Neutrophil (primary cell): ENCODE measurements at regions not wholly inside any gene's neighbourhood (a gene's known extent, or its start where the extent isn't known, plus 50 kb on each side); places are given as distances from the start of the nearest gene placed in this dataset.

Experiments used
- H3K27ac ChIP-seq: fragments of 200-600 bp; sonication (generic); 2 replicates; pipeline ENCODE4 v1.5.1; 2016; ENCODE audit warnings: mild to moderate bottlenecking, moderate library complexity
- H3K27me3 ChIP-seq: fragments of 200-600 bp; sonication (generic); 2 replicates; pipeline ENCODE4 v1.6.0; 2016; ENCODE audit warnings: mild to moderate bottlenecking
- H3K36me3 ChIP-seq: fragments of 200-600 bp; sonication (generic); 2 replicates; pipeline ENCODE4 v1.5.1; 2017
- H3K4me1 ChIP-seq, 2 experiments: fragments of 200-600 bp in 1 of 2; sonication (generic) in 1 of 2; 1 replicate in 1 of 2; 2 replicates in 1 of 2; pipeline versions ENCODE4 v1.5.1 to v1.6.1; 2013 to 2016; ENCODE audit warnings: low read depth in 1 of 2, low read length in 1 of 2, mild to moderate bottlenecking in 1 of 2, moderate library complexity in 1 of 2; ENCODE audit not compliant: control insufficient read depth in 1 of 2, insufficient read depth in 1 of 2
- H3K4me3 ChIP-seq, 2 experiments: fragments of 200-600 bp in 1 of 2; sonication (generic) in 1 of 2; 1 replicate in 1 of 2; 2 replicates in 1 of 2; pipeline ENCODE4 v1.5.1; 2013 to 2016; ENCODE audit warnings: low read depth in 1 of 2, low read length in 1 of 2, mild to moderate bottlenecking in 1 of 2, moderate library complexity in 1 of 2
- H3K9me3 ChIP-seq: fragments of 200-600 bp; sonication (generic); 2 replicates; pipeline ENCODE4 v1.5.1; 2016
- CTCF ChIP-seq: fragments of 200-600 bp; sonication (generic); IDR thresholded peaks from 2 replicates; pipeline ENCODE4 v1.5.1; 2016; ENCODE audit warnings: antibody characterized with exemption

GRCh38 chr3:193874512-193874911 lies 261.4 kb upstream of the HES1 start:
- Histone ChIP-seq H3K27me3 (peaks cover 7% of the 10 kb centered on the region), H3K4me1 (peaks cover 54 to 57% of the 10 kb centered on the region in 2 experiments), H3K4me3 (no peak overlapping the region), H3K9me3 (no peaks in the 10 kb centered on the region), H3K36me3 (no peaks in the 10 kb centered on the region), H3K27ac (no peak overlapping the region)
- no peak for TF ChIP-seq CTCF

GRCh38 chr3:193874997-193875593 lies 260.9 kb upstream of the HES1 start:
- H3K4me3 ChIP-seq = no peak overlapping the region
- no peak for TF ChIP-seq CTCF
- H3K27me3 ChIP-seq = peaks cover under 1% of the 10 kb centered on the region
- no peak overlapping the region for H3K27ac ChIP-seq
- peaks cover 48 to 51% of the 10 kb centered on the region in 2 experiments for H3K4me1 ChIP-seq
- no peaks in the 10 kb centered on the region for H3K9me3 ChIP-seq
- H3K36me3 ChIP-seq = no peaks in the 10 kb centered on the region

- H3K27ac ChIP-seq = no peak overlapping the region
These were observed 260.2 kb upstream of the HES1 start for GRCh38 chr3:193875601-193876321.

DNA sequence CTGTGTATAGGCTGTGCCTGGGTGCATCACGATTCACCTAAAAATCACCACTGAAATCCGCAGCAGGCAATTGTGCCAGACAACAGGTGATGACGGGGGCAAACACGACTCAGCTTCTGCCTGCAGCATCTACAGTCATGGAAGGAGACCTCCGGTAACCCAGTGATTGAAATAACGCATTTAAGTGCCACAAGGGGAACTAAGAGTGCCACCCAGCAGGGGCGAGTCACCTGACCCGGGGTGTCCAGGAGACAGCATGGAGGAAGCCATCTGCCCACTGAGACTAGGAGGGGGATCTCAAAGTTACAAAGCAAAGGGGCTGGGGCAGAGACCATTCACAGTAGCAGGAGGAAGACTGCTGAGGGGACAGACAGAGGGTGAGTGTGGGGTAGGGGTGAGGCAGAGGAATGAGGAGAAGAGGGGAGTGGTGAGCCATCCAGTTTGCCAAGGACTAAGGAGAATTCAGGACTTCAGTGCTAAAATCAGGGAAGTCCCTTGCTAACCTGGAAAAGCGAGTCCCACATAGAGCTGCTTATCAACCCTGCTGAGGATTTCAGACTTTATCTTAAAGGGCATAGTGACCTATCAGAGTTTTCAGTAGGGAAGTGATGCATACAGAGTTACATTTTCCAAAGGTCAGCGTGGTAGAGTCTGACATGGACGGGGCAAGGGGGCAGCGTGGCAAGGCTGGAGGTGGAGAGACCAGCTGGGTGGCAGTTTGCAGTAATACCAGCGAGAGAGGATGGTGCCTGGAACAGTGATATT lies 256.7 kb upstream of the HES1 start:
- Histone ChIP-seq H3K27ac (no peak overlapping the region), H3K36me3 (no peaks in the 10 kb centered on the region), H3K4me3 (no peak overlapping the region), H3K4me1 (peaks cover 31 to 34% of the 10 kb centered on the region in 2 experiments), H3K27me3 (no peaks in the 10 kb centered on the region), H3K9me3 (no peaks in the 10 kb centered on the region)
- TF ChIP-seq CTCF = no peak

More at GRCh38 chr3:193875601-193876321, 260.2 kb upstream of the HES1 start:
- Histone ChIP-seq H3K9me3 (no peaks in the 10 kb centered on the region), H3K36me3 (no peaks in the 10 kb centered on the region), H3K4me3 (no peak overlapping the region), H3K4me1 (peaks cover 42 to 46% of the 10 kb centered on the region in 2 experiments), H3K27me3 (no peaks in the 10 kb centered on the region)
- no peak for TF ChIP-seq CTCF

DNA sequence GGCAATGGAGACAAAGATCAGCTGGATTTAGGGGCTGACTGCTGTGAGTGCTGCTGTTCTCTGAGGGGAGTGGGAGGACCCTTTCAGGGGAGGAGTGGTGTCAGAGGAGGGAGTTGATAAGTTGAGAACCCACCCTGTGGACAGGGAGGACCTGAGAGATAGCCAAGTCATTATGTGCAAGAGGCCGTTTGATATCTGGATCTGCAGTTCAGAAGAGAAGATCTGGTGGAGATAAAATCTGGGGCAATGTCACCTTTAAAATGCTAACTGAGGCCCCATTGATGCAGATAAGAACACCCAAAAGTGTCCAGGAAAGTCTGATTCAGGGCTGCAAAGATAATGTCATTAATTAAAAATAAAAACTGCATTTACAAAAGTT lies 256.1 kb upstream of the HES1 start:
- no peak for TF ChIP-seq CTCF
- Histone ChIP-seq H3K9me3 (no peaks in the 10 kb centered on the region), H3K36me3 (no peaks in the 10 kb centered on the region), H3K4me3 (no peak overlapping the region), H3K27ac (no peak overlapping the region), H3K4me1 (peaks cover 25 to 29% of the 10 kb centered on the region in 2 experiments), H3K27me3 (no peaks in the 10 kb centered on the region)
